H1 (cell line): ENCODE measurements at regions not wholly inside any gene's neighbourhood (a gene's known extent, or its start where the extent isn't known, plus 50 kb on each side); places are given as distances from the start of the nearest gene placed in this dataset.

Experiments
- CHD1 ChIP-seq: IDR thresholded peaks from 2 replicates; pipeline ENCODE4 v1.6.1; 2012; ENCODE audit warnings: low read depth, low read length, improper control_type of control experiment
- CHD7 ChIP-seq: fragments of 300-600 bp; sonication (generic); IDR thresholded peaks from 2 replicates; pipeline ENCODE4 v1.7.1; 2012; ENCODE audit warnings: low read length, moderate library complexity, mild to moderate bottlenecking, inconsistent platforms; ENCODE audit not compliant: insufficient replicate concordance
- CTCF ChIP-seq, 3 experiments: IDR thresholded peaks; 1 replicate in 2 of 3; 2 replicates in 1 of 3; pipeline versions ENCODE4 v1.5.1 to v1.6.1; 2011; ENCODE audit warnings: low read length in 3 of 3, mild to moderate bottlenecking in 3 of 3, inconsistent platforms in 2 of 3, low read depth in 1 of 3, moderate library complexity in 1 of 3; ENCODE audit not compliant: insufficient read depth in 1 of 3; ENCODE audit errors: control extremely low read depth in 1 of 3
- FOSL1 ChIP-seq: IDR thresholded peaks from 2 replicates; pipeline ENCODE4 v1.6.1; 2011; ENCODE audit warnings: mild to moderate bottlenecking, low read depth, low read length, moderate library complexity; ENCODE audit not compliant: insufficient read depth

GRCh38 chr4:138045036-138045435, 197.1 kb downstream of the SLC7A11 start (continued):
- TF ChIP-seq CTCF (IDR thresholded peaks at IDR 0.05; ENCODE audit: control extremely low read depth in 1 of 3, insufficient read depth in 1 of 3, low read depth in 1 of 3, low read length in 3 of 3) (no peak), CHD1 (no peak), FOSL1 (no peak), CHD7 (no peak)
